ENCODE measurements at regions not wholly inside any gene's neighbourhood (a gene's known extent, or its start where the extent isn't known, plus 50 kb on each side); places are given as distances from the start of the nearest gene placed in this dataset.

DNA sequence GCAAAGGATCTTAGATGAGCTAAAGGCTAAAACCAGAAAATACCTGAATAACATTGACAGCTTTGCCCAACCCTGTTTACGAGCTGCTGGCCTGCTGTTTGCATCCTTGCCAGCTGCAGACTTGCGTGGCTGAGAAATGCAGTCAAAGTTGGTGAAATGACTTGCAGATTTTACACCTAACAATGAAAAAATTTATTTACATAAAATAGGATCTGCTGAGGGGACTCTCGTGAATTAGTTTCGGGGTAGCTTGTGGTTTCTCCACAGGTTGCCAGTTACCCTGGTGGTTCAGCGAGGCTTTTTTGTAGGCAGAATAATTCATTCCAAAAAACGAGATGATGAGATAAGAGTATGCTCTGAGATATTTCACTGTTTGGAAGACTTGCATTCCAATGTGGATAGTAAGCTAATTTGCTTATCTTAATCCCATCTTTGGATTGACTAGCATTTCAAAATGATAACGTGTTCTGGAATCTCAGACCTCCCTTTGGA lies 65.7 kb upstream of the FANCC start:
- H2AFZ ChIP-seq (ENCODE audit: control insufficient read depth, low read depth, low read length) = no peak overlapping the region
- no peaks in the 10 kb centered on the region for H3K79me2 ChIP-seq (ENCODE audit: control insufficient read depth, insufficient read depth, low read length)
- ATAC-seq (no peak), FAIRE-seq (no peak), DNase-seq (ENCODE audit: low read depth, low spot score) (no peak)
- H3K4me3 ChIP-seq = no peak overlapping the region
- POLR2A ChIA-PET = no interaction called here
- intact Hi-C loops (cut with micrococcal nuclease; ENCODE audit: unreplicated experiment) = loop anchor here (10.0 kb wide), 1 partner anchor 122 kb away; no protein-coding TSS in a partner anchor
- SMC1A ChIA-PET (ENCODE audit: uncharacterized antibody, unreplicated experiment) = interaction anchor here (0.6 kb wide), 1 partner anchor 55 kb away, joined by 3 read pairs; no protein-coding TSS in a partner anchor
- no peak overlapping the region for H3K9ac ChIP-seq (ENCODE audit: control insufficient read depth, insufficient read depth, low read length)
- H3K4me1 ChIP-seq (ENCODE audit: control insufficient read depth, insufficient read depth, low read length) = no peaks in the 10 kb centered on the region; the same call in 1 of the 2 replicates
- no peak overlapping the region for H3K4me2 ChIP-seq (ENCODE audit: control insufficient read depth, insufficient read depth)
- RAD21 ChIA-PET (ENCODE audit: unreplicated experiment) = no interaction called here
- no peaks in the 10 kb centered on the region for H4K20me1 ChIP-seq (ENCODE audit: control insufficient read depth, insufficient read depth)
- H3K27ac ChIP-seq (ENCODE audit: control insufficient read depth, insufficient read depth) = no peak overlapping the region
- BruUV-seq (replicated peaks) = no TSS peak
- no peaks in the 10 kb centered on the region for H3K36me3 ChIP-seq (ENCODE audit: control insufficient read depth in 2 of 2, insufficient read depth in 2 of 2, low read length in 1 of 2)
- no peak for TF ChIP-seq IKZF2 (IDR thresholded peaks at IDR 0.05)
- TF ChIP-seq CBFB (IDR thresholded peaks at IDR 0.05; ENCODE audit: low read depth) = no peak
- TF ChIP-seq ZNF217 (IDR thresholded peaks at IDR 0.05) = no peak
- no peak for TF ChIP-seq CBX5 (IDR thresholded peaks at IDR 0.05; ENCODE audit: low read depth)
- TF ChIP-seq NRF1 (conservative IDR thresholded peaks at IDR 0.05; ENCODE audit: low read depth, low read length) = no peak
- TF ChIP-seq NFYA (IDR thresholded peaks at IDR 0.05; ENCODE audit: borderline replicate concordance, low read depth, low read length) = no peak
- TF ChIP-seq SREBF2 (IDR thresholded peaks at IDR 0.05; ENCODE audit: low read length) = no peak
- TF ChIP-seq, protein P1, sequence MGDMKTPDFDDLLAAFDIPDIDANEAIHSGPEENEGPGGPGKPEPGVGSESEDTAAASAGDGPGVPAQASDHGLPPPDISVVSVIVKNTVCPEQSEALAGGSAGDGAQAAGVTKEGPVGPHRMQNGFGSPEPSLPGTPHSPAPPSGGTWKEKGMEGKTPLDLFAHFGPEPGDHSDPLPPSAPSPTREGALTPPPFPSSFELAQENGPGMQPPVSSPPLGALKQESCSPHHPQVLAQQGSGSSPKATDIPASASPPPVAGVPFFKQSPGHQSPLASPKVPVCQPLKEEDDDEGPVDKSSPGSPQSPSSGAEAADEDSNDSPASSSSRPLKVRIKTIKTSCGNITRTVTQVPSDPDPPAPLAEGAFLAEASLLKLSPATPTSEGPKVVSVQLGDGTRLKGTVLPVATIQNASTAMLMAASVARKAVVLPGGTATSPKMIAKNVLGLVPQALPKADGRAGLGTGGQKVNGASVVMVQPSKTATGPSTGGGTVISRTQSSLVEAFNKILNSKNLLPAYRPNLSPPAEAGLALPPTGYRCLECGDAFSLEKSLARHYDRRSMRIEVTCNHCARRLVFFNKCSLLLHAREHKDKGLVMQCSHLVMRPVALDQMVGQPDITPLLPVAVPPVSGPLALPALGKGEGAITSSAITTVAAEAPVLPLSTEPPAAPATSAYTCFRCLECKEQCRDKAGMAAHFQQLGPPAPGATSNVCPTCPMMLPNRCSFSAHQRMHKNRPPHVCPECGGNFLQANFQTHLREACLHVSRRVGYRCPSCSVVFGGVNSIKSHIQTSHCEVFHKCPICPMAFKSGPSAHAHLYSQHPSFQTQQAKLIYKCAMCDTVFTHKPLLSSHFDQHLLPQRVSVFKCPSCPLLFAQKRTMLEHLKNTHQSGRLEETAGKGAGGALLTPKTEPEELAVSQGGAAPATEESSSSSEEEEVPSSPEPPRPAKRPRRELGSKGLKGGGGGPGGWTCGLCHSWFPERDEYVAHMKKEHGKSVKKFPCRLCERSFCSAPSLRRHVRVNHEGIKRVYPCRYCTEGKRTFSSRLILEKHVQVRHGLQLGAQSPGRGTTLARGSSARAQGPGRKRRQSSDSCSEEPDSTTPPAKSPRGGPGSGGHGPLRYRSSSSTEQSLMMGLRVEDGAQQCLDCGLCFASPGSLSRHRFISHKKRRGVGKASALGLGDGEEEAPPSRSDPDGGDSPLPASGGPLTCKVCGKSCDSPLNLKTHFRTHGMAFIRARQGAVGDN (IDR thresholded peaks at IDR 0.05) = no peak
- TF ChIP-seq NBN (IDR thresholded peaks at IDR 0.05) = no peak
- TF ChIP-seq SUPT20H (IDR thresholded peaks at IDR 0.05; ENCODE audit: borderline replicate concordance, control insufficient read depth, low read depth, low read length) = no peak
- TF ChIP-seq HDGF (IDR thresholded peaks at IDR 0.05) = no peak
- no peaks in the 10 kb centered on the region; a peak in 1 of 4 replicates for H3K27me3 ChIP-seq (replicated peaks in 1 of 2; ENCODE audit: control insufficient read depth in 2 of 2, insufficient read depth in 2 of 2, low read length in 1 of 2)
- WGBS (ENCODE audit: insufficient coverage, insufficient replicate concordance, low lambda C conversion rate, missing lambda C conversion rate) = 22% methylated on average over 7 of the region's 7 CpGs
- CTCF ChIA-PET = no interaction called here
- H3K9me3 ChIP-seq (replicated peaks; ENCODE audit: control insufficient read depth, insufficient read depth, low read length) = no peaks in the 10 kb centered on the region
- in situ Hi-C loops (cut with MboI) = no loop called here
